OCI-LY7 (cell line): ENCODE measurements at regions not wholly inside any gene's neighbourhood (a gene's known extent, or its start where the extent isn't known, plus 50 kb on each side); places are given as distances from the start of the nearest gene placed in this dataset.
A peak's percentile ranks its signal among the peaks of the same experiment; 100 is the strongest.

Experiments
- CTCF ChIP-seq: fragments of 200-600 bp; sonication (generic); conservative IDR thresholded peaks from 2 replicates; pipeline ENCODE4 v1.5.1; 2014; ENCODE audit warnings: mild to moderate bottlenecking, antibody characterized with exemption, low read length, moderate library complexity, mixed read lengths
- EZH2phosphoT487 ChIP-seq: fragments of 200-600 bp; sonication (generic); IDR thresholded peaks from 2 replicates; pipeline ENCODE4 v1.6.1; 2018; ENCODE audit warnings: low read depth, borderline replicate concordance, mild to moderate bottlenecking, mixed run types, antibody characterized with exemption, low read length, moderate library complexity, mixed read lengths

GRCh38 chr21:32099812-32100416, 178.9 kb downstream of the MIS18A start:
- TF ChIP-seq EZH2phosphoT487, result no peak
- TF ChIP-seq CTCF, result peak; percentile 40; the same call in 1 of the 2 replicates
